M059J (cell line): ENCODE measurements at regions not wholly inside any gene's neighbourhood (a gene's known extent, or its start where the extent isn't known, plus 50 kb on each side); places are given as distances from the start of the nearest gene placed in this dataset.

Source experiments
- DNase-seq: peaks from one replicate; pipeline ENCODE4 v3.0.0-alpha.2; 2012; ENCODE audit warnings: low read depth

- DNase-seq = no peak
These were observed 136.6 kb downstream of the PIK3R1 start for GRCh38 chr5:68352166-68352565.

GRCh38 chr5:68353605-68354004 is 138.0 kb downstream of the PIK3R1 start:
- DNase-seq = no peak

GRCh38 chr5:68354315-68354714 is 138.8 kb downstream of the PIK3R1 start:
- no peak for DNase-seq

- no peak for DNase-seq
These were observed 140.7 kb downstream of the PIK3R1 start for GRCh38 chr5:68356216-68356615.

GRCh38 chr5:68356623-68357022 is 141.1 kb downstream of the PIK3R1 start:
- no peak for DNase-seq

- DNase-seq = no peak
These were observed 144.1 kb downstream of the PIK3R1 start for GRCh38 chr5:68359699-68360098.

GRCh38 chr5:68362331-68362730 is 146.8 kb downstream of the PIK3R1 start:
- no peak for DNase-seq

- DNase-seq = no peak
These were observed 150.3 kb downstream of the PIK3R1 start for GRCh38 chr5:68365889-68366288.

GRCh38 chr5:68367287-68367686 is 151.7 kb downstream of the PIK3R1 start:
- no peak for DNase-seq

GRCh38 chr5:68367717-68368116 is 152.2 kb downstream of the PIK3R1 start:
- DNase-seq = no peak

- DNase-seq = peak; percentile 81
These were observed 152.9 kb downstream of the PIK3R1 start for GRCh38 chr5:68368311-68369022.

- peak; percentile 75 for DNase-seq
These were observed 153.4 kb downstream of the PIK3R1 start for GRCh38 chr5:68369023-68369359.

- DNase-seq = no peak
These were observed 154.0 kb downstream of the PIK3R1 start for GRCh38 chr5:68369457-68370125.

- DNase-seq = no peak
These were observed 154.6 kb downstream of the PIK3R1 start for GRCh38 chr5:68370196-68370595.

GRCh38 chr5:68371607-68372006 is 156.1 kb downstream of the PIK3R1 start:
- DNase-seq = no peak

- DNase-seq = no peak
These were observed 156.6 kb downstream of the PIK3R1 start for GRCh38 chr5:68372161-68372560.

GRCh38 chr5:68373050-68373449 is 157.5 kb downstream of the PIK3R1 start:
- no peak for DNase-seq

GRCh38 chr5:68374796-68375518 is 159.4 kb downstream of the PIK3R1 start:
- DNase-seq = peak; percentile 9

GRCh38 chr5:68375540-68375939 is 160.0 kb downstream of the PIK3R1 start:
- DNase-seq = no peak

GRCh38 chr5:68376935-68377334 is 161.4 kb downstream of the PIK3R1 start:
- DNase-seq = no peak

- DNase-seq = no peak
These were observed 162.2 kb downstream of the PIK3R1 start for GRCh38 chr5:68377733-68378132.

- DNase-seq = peak; percentile 77
These were observed 162.8 kb downstream of the PIK3R1 start for GRCh38 chr5:68378204-68378820.
